ENCODE measurements at regions not wholly inside any gene's neighbourhood (a gene's known extent, or its start where the extent isn't known, plus 50 kb on each side); places are given as distances from the start of the nearest gene placed in this dataset.
A peak's percentile ranks its signal among the peaks of the same experiment; 100 is the strongest.

DNA sequence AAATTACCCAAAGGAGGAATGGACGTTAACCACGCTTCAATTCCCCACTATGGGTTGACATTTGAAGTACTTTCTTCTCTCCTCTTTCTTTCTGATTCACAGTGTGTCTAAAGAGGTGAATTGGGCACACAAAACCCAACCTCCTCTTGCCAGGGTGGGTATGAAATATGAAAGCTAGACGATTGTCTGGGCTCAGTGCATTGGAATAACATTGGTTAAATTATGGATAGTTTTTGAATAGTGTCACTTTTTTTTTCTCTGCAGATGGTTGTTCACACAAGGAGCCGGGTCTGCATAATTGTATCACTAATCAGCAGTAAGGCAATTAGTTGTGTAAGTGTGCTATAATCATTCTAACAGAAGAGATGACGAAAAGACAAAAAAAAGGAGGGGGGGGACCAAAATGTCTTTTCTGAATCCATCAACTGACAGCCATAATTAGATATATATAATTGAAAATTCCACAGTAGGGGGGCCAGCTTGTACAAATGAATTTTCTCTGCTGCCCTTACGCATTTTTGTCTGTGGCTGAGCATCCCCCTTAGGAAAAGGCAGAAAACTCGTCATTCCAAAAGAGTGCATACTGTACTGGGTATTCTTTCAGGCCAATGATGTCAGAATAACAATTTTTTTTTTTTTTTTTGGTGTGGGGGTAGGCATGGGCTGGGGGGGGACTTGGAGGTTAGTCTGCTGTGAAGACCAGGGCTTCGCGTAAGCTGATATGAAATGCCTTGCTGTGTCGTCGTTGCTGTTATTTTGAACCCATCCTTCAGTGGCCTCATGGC, 307.5 kb upstream of the SALL1 start:
- Histone ChIP-seq H3K36me3 (ENCODE audit: control insufficient read depth, insufficient read depth, low read length) (no peaks in the 10 kb centered on the region), H3K9ac (no peak overlapping the region), H3K4me3 (ENCODE audit: low read depth, low read length) (no peak overlapping the region), H3K27me3 (ENCODE audit: control insufficient read depth, insufficient read depth, low read length) (no peaks in the 10 kb centered on the region), H3K79me2 (no peaks in the 10 kb centered on the region), H3K4me1 (no peaks in the 10 kb centered on the region), H3K27ac (no peak overlapping the region), H3K4me2 (ENCODE audit: low read length) (no peak overlapping the region), H3K9me3 (ENCODE audit: control insufficient read depth, low read length) (no peaks in the 10 kb centered on the region), H2AFZ (no peak overlapping the region)
- TF ChIP-seq, protein P1, sequence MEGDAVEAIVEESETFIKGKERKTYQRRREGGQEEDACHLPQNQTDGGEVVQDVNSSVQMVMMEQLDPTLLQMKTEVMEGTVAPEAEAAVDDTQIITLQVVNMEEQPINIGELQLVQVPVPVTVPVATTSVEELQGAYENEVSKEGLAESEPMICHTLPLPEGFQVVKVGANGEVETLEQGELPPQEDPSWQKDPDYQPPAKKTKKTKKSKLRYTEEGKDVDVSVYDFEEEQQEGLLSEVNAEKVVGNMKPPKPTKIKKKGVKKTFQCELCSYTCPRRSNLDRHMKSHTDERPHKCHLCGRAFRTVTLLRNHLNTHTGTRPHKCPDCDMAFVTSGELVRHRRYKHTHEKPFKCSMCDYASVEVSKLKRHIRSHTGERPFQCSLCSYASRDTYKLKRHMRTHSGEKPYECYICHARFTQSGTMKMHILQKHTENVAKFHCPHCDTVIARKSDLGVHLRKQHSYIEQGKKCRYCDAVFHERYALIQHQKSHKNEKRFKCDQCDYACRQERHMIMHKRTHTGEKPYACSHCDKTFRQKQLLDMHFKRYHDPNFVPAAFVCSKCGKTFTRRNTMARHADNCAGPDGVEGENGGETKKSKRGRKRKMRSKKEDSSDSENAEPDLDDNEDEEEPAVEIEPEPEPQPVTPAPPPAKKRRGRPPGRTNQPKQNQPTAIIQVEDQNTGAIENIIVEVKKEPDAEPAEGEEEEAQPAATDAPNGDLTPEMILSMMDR (IDR thresholded peaks at IDR 0.05) = no peak

- no peak overlapping the region for H3K4me2 ChIP-seq (ENCODE audit: low read length)
- H3K9me3 ChIP-seq (ENCODE audit: control insufficient read depth, low read length) = no peaks in the 10 kb centered on the region
- no peaks in the 10 kb centered on the region for H3K4me1 ChIP-seq
- H3K27me3 ChIP-seq (ENCODE audit: control insufficient read depth, insufficient read depth, low read length) = no peaks in the 10 kb centered on the region
- H3K27ac ChIP-seq = no peak overlapping the region
- no peaks in the 10 kb centered on the region for H3K79me2 ChIP-seq
- H3K9ac ChIP-seq = no peak overlapping the region
- TF ChIP-seq, protein P1 (IDR thresholded peaks at IDR 0.05) = no peak
- H3K36me3 ChIP-seq (ENCODE audit: control insufficient read depth, insufficient read depth, low read length) = no peaks in the 10 kb centered on the region
- H2AFZ ChIP-seq = no peak overlapping the region
- H3K4me3 ChIP-seq (ENCODE audit: low read depth, low read length) = no peak overlapping the region
Measured at GRCh38 chr16:51457775-51458174, 306.7 kb upstream of the SALL1 start.

DNA sequence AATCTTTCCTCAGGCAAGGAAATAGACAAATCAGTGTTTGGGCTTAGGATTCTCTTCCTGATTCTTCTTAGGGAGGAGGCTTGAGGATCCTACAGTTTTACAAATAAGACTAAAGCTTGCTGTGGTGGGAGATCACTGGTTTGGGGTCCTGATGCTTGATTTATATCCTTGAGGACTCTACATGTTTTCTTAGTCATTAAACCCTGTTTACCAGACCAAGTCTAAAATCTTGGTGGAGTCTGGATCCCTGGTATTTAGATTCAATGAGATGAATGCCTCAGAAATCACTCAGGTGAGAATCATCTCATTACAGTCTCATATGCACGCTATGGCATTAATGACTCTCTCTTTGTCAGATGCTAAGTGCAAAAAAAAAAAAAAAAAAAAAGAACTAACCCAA, 304.3 kb upstream of the SALL1 start:
- Histone ChIP-seq H3K4me1 (peaks cover 3% of the 10 kb centered on the region), H3K27ac (no peak overlapping the region), H3K36me3 (ENCODE audit: control insufficient read depth, insufficient read depth, low read length) (no peaks in the 10 kb centered on the region), H3K9me3 (ENCODE audit: control insufficient read depth, low read length) (no peaks in the 10 kb centered on the region), H3K27me3 (ENCODE audit: control insufficient read depth, insufficient read depth, low read length) (no peaks in the 10 kb centered on the region), H3K79me2 (no peaks in the 10 kb centered on the region), H2AFZ (no peak overlapping the region), H3K9ac (no peak overlapping the region), H3K4me3 (ENCODE audit: low read depth, low read length) (no peak overlapping the region), H3K4me2 (ENCODE audit: low read length) (no peak overlapping the region)
- TF ChIP-seq, protein P1 (IDR thresholded peaks at IDR 0.05) = no peak

DNA sequence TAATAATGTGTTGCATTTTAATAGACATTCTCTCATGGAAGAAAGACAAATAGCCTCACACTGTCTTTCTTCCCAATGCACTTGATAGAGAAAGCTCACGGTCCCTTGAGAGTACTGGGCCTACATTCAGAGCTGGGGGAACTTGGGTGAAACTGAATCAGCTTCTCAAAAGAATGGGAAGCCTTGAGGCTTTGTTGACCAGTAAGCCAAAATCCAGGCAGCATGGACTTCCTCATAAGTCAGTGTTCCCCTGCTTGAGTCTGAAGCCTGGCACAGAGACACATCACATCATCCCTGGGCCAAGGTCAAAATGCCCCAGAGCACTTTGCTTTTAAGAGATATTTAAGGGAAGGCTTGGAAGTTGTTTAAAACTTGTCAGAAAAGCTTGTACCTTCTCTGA, 302.2 kb upstream of the SALL1 start:
- Histone ChIP-seq H3K4me3 (ENCODE audit: low read depth, low read length) (no peak overlapping the region), H3K27ac (no peak overlapping the region)
- TF ChIP-seq, protein P1 (IDR thresholded peaks at IDR 0.05) = no peak

GRCh38 chr16:51450909-51451308, 299.8 kb upstream of the SALL1 start:
- Histone ChIP-seq H3K27me3 (ENCODE audit: control insufficient read depth, insufficient read depth, low read length) (no peaks in the 10 kb centered on the region), H3K36me3 (ENCODE audit: control insufficient read depth, insufficient read depth, low read length) (no peaks in the 10 kb centered on the region), H3K4me1 (peaks cover 6% of the 10 kb centered on the region), H3K79me2 (no peaks in the 10 kb centered on the region), H2AFZ (peak overlapping the region; percentile 72), H3K9ac (no peak overlapping the region), H3K4me3 (ENCODE audit: low read depth, low read length) (no peak overlapping the region), H3K27ac (no peak overlapping the region), H3K4me2 (ENCODE audit: low read length) (peak overlapping the region; percentile 34), H3K9me3 (ENCODE audit: control insufficient read depth, low read length) (no peaks in the 10 kb centered on the region)
- TF ChIP-seq, protein P1 (IDR thresholded peaks at IDR 0.05) = no peak

More for the DNA sequence above, 302.2 kb upstream of the SALL1 start:
- H3K9me3 ChIP-seq (ENCODE audit: control insufficient read depth, low read length) = no peaks in the 10 kb centered on the region
- H3K36me3 ChIP-seq (ENCODE audit: control insufficient read depth, insufficient read depth, low read length) = no peaks in the 10 kb centered on the region
- no peak overlapping the region for H3K9ac ChIP-seq
- no peaks in the 10 kb centered on the region for H3K27me3 ChIP-seq (ENCODE audit: control insufficient read depth, insufficient read depth, low read length)
- H3K4me1 ChIP-seq = peaks cover 6% of the 10 kb centered on the region
- H2AFZ ChIP-seq = no peak overlapping the region
- no peaks in the 10 kb centered on the region for H3K79me2 ChIP-seq
- no peak overlapping the region for H3K4me2 ChIP-seq (ENCODE audit: low read length)
